ENCODE measurements at regions not wholly inside any gene's neighbourhood (a gene's known extent, or its start where the extent isn't known, plus 50 kb on each side); places are given as distances from the start of the nearest gene placed in this dataset.

DNA sequence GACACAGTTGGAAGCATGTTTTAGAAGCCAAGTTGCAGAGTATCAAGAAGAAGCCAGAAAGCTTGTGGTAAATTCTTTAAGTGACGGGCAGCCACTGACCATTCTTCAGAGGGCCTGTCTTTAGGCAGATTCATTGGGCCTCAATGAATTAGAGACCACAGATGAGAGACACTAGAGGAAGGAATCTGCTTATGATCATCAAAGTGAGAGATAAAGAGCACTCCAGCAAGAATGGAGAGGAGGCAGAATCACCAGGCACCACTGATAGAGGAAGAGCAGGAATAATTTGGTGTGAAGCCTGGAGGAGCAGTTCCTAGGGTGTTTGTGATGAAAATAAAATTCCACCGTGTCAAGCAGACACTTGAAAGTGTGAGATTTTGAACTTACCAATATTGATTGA, 365.9 kb upstream of the SLC30A5 start:
- no peak for DNase-seq

DNA sequence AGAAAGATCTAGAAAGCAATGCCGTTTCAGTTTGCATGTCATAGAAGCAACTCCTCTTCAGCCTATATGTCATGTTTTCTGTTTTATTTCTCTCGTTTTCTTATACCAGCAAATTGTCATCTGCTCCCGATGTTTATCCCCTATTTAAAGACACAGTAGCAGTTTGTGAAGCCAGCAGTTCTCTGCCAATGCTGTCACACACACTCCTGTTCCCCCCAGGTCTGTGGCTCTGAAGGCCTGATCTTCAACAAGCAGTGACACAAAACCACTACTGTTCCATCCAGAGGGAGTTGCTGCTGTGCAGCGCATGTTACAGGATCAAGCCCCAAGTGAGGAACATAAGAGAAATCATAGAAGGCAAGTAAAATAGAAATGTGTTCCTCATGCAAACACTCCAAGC, 364.1 kb upstream of the SLC30A5 start:
- DNase-seq = no peak

DNA sequence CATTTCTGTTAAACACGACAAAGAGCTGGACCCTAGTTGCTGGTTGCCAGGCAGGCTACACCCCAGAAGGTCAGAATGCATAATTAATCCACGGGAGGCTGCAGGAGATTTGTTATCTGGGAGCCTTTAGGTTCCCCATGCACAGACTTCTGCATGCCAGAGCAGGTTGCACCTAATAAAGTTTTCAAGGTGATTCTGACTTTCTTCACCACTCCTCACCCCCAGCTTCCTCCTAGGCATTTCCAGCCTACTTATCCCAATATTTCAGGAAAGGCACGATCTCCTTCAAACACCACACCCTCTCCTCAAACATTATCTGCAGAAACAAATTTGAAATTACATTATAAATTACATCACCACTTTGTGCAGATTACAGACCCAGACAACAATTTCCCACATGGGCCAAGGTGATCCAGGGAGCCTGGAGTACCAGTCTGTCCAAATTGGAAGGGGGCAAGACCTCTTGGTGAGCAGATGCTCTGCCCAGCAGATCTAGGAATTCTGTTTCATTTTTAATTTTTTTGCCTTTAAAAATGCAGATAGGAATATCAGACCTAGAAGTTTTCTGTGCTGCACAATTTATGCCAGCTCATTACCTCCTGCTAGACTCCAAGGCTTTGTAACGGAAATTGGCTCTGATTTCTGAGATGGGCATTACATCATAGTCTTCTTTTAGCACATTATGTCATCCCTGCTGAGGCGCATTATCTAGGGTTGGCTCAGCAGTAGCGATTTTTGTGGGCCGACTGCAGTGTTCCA, 363.4 kb upstream of the SLC30A5 start:
- DNase-seq = no peak

DNA sequence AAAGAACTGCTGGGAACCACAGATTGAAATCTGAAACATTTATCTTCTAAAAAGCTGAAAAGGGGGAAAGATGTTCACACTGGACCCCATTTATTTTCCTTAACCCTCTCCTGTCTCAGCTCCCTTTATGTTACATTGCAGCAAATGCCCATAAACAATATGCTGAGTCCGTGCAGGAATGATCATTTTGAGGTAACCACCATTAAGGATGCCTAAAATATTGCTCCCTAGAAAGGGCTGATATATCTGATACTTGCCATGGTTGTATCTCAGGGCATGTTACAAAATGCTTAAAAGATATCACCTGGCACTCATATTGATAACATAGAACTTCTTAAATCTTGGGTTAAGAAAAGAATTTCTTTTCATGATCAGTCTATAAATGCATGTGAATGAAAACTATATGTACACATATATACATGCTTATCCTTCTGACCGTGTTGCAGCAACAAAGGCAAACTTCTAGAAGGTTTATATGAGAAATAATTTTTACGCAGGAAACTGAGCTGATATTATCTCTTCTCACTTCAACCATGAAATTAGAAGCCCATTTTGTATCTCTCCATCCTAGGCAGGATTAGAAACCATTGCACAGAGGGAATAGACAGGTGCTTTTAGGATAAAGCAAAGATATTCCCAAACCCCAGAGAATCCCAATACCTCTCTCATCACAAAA, 362.7 kb upstream of the SLC30A5 start:
- no peak for DNase-seq

DNA sequence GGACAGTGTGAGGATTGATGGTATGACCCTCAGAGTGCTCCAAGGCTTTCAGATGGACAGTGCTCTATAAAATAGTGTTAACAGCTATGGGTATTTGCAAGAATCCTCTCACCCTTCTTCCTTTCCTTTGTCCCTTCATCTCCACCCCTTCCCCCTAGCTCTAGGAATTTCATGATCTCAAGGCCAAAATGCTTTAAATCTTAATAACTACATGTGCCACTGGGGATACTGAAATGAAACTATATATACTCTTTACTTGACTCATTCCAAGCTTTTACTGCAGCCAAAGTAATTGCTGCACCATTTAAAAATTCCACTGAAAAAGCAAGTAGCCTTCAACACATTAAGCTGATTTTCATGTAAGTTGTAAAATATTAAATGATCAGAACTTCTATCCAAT, 361.6 kb upstream of the SLC30A5 start:
- DNase-seq = no peak

DNA sequence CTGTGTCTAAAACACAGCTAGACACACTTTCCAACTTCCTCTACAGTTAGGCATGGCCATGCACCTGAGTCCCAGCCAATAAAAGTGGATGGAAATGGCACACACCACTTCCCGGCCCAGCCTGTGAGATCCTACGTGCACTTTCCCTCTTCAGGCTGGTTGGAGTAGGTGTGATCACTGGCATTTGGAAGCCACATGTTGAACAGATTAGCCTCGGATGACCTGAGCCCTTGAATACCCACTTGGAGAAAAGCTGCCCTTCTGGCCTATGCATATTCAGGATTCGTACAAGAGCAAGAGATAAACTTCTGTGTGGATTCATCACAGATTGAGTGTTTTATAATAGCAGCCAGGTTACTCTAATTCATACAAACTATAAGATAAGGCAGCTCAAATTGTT, 359.0 kb upstream of the SLC30A5 start:
- DNase-seq = no peak

DNA sequence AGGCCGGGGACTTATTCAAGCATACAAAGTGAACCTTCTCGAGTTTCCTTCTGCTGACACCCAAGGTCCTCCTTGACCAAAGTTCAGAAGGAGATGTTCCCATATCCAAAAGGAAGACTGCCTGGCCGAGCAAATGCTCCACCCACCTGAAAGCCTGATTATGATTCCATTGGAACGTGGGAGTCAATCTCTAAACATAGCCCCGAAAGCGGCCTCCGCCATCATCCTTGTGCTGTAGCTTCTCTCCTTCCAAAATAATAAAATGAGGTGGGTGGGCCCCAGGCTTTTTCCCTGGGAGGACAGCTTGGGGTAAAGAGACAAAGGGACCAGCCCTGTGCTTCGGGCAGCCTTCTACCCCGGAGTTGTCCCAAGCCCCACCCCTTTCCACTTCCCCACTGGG, 355.6 kb upstream of the SLC30A5 start:
- DNase-seq = no peak

DNA sequence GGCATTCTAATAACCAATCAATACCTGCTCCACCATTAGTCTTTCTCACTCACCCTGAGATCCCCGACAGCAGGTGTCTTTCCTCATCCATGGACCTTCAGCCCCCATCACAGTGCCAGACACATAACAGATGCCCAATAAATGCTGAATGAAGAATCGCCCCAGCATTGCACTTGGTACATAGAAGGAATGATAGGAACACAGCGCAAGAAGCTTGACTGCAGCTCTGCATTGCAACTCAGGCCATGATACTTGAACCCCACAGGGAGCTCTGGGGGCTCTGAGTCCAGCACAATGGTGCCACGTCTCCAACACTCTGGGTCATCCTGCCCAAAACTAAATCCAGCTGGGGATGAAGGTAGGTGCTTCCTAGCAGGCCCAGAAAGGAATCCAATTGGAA, 355.0 kb upstream of the SLC30A5 start:
- DNase-seq = no peak

DNA sequence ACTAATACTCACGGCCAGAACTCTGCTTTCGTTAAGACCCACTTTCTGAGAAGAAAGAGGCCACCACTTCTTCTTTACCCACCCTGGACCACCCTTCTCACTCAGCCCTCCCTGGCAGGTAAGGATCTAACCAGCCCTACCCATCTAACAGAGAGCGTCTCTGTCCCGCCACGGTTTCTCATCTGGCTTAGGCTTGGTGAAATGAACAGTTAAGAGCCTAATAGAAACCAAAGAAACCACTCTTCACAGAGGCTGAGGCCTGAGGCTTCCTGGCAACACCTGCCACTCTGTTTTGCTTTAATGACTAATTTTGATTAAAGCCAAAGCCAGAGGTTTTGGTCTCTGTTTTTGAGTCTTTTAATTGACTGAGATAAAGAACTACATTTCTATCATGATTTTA, 354.1 kb upstream of the SLC30A5 start:
- no peak for DNase-seq

DNA sequence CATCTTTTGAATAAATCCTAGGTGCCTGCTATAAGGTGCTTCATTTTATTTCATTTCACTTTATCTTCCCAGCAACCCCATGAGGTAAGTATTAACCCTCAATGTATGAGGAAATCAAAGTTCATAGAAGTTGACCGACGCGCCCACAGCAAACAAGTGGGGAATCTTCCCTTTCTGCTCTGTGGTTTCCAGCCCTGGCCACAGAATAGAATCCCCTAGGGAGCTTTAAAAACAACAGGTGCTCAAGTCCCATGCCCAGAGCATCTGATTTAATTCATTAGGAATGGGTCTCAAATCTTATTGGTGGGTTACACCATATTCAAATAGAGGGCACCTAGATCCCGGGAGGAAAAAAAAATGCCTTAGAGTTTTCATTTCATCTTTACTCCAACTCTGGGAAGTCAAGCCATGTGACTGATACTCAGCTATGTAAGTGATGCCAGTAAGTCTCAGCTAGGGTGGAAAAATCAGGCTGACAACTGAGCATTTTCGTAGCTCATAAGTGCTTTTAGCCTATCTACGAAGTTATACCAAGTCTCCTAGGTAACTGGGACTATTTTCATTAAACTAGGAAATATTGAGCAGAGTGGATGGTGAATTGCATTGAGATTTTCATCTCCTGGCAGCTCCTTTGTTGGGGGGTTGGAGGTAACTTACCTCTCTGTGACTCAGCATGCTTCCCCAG, 353.4 kb upstream of the SLC30A5 start:
- DNase-seq = no peak

DNA sequence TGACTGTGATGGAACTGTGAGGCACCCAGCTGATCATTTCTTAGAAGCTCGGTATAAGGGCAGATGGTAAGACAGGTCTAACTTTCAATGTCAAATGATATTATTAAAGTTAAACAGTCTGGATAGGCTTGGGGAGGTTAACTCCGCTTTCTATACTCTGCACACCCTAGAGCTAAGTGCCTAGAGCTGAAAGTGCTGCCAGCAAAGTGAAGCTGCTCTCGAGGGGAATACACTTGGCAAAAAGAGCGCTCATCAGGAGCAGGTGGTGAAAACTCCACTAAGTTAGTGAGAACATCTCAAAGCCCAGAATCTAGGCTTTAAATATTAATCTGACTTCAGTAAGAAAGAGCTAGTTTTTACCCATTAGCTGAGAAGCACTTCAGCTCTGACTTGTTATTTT, 349.6 kb upstream of the SLC30A5 start:
- no peak for DNase-seq

DNA sequence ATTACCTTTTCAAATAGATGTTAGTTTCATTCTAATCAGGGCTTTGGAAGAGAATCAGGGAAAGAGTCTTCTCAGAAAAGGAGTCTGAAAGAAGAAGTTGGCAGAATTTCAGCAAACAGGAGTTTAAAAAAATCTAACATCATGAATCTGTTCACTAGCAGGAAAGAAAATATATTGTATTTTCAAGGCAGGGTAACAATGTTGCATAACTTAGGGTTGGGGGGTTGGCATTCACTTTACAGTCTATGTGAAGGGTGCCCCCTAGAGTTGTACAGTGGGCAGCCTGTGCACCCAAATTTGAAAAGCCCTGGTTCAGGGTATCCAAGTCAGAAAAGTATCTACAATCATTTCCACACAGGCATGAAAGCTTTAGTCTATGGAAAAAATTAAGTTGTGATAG, 348.4 kb upstream of the SLC30A5 start:
- no peak for DNase-seq

DNA sequence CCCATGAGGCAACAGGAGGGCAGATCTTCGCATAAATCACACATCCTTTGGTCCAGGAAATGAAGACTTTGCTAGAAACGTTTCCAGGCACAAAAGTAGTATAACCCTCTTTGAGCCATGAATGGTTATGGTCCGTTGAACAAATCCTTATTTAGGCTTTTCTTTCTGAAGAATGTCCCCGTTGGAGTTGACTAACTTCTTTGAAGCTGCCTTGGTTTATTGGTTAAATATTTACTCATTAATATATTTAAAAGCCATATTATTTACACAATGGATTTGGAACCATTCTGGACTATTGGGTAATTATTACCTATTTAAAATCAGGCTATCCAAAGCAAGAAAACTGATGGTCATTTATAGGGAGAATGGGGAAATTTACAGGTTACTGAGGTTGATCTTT, 347.6 kb upstream of the SLC30A5 start:
- DNase-seq = no peak

DNA sequence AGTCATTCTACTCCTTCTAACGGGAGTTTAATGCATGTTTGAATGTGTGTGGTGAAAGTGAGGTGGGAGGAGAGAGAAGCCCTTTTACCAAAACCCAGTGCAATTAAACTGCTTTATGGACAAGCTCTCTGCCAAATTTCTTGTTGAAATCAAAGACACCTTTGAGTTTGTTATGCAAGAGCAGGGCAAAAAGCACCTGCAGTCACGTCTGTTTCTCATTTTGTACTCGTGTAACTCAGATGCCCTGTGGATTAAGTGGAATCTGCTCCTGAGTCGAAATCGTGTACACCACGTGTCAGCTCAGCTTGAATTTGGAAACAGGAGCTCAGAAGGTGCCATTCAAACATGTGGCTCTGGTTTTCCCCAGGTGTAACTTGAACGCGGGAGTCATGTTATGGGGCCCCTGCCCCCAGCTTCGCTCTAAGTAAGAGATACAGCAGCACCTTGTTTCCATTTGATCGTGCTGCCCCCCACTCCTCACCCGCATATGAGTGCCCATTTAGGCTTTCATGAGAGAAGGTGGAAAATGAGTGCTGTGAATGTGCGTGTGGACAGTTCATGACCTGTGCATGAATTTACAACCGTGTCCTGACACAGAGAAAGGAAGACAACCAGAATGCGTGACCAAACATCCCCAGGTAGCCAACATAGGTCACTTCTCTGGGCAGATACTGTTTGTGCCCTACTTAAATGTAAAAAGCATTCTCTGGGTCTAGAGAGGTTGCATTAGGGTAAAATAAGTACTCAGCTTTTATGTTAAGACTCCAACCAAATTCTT, 347.0 kb upstream of the SLC30A5 start:
- DNase-seq = no peak

DNA sequence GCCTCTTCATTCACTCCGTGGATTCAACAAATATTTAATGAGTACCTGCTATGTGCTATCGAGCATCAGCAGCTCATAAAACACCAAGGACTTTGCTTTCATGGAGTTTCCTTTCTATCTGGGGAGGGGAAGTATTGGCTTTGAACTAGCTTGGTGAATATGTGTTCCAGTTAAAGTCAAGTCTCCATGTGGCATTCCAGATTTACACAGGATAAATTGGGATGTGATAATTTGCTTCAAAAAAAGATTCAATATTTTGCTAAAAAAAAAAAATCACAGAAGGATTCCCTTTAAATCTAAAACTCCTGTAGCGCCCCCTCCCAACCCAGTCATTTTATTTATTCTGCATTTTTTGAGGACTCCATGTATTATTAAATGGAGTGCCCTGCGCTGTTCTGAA, 346.3 kb upstream of the SLC30A5 start:
- DNase-seq = no peak

DNA sequence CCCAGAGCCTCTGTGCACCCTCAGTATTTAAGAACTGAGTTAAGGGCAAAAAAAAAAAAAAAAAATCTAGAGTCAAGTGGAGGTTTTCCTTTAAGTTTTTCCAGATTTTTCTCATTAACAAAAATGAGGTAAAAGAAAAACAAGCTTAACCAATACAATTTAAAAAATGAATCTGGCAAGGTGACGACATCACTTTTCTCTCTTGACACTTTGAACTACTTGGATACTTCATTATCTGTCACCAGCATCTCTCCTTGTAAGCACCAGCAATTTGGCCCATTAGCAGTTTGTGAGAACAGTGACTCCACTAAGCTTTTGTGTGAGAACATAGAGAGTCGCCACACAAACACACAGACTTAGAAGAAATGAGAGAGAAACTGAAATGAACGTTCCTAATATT, 345.7 kb upstream of the SLC30A5 start:
- no peak for DNase-seq

DNA sequence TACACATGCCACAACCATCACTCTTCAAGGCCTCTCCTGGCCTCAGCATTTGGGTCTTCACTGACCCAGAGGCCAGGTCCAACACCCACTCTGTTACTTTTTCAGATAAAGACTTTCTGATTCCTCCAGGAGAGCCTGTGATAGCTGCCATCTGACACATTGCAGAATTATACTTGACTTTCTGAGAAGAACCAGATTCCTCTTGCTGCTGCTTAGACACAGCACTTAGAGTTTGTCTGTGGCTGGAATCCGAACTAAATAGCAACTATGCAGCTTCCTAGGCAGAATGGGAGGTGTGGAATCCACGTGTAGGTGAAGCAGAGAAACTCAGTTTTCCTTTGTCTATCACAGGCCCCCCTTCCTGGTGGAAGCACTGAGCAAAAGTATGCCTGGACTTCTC, 344.7 kb upstream of the SLC30A5 start:
- DNase-seq = no peak

DNA sequence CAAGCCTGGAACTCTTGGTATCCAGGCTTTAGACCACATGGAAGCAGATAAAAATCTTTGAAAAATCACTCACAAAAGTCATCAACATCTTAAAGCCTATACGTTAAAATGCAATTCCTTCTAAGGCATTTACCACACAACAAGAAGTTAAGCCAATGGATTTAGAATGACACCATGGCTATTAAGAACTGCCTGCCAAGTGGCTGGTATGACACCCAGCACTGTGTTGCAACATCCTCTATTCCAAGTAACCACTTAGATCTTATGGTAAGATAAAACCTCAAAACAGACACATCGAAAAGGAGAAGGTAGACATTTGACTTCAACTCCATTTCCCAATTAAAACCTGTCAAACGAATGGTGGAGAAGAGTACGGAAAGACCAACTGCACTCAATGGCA, 344.2 kb upstream of the SLC30A5 start:
- no peak for DNase-seq

DNA sequence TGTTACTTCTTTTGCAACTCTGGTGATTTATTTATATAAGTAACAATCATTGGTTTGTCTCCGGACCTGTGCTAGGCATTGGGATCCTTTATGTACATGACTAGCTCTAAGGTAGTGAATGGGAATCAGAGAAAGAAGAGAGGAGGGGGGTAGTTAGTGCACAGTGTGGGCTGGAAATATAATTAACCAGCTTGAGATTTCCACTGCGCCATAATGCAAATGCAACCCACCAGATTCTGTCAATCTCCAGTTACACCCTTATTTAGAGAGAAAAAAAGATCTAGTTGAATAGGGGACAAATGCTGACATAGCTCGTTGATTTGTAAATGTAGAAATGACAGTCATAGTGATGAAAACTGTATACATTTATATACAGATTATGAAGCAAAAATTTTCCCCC, 342.2 kb upstream of the SLC30A5 start:
- DNase-seq = no peak

DNA sequence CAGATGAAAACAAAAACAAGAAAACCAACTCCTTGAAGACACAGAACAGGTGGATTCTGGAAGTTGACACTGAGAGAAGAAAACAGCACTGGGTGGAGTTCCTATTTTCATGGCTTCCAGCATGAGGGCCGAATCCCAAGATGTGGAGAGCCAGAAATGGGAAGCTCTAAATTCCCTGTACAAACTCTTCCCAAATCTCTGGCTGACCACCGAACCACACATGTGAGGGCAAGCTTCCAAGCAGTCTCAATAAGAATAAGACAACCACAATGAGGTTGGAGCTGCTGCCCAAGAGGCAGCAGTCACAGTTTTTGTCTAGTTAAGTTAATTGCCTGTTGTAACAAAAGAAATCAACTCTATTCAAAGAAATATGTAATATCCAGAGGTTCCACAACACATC, 339.3 kb upstream of the SLC30A5 start:
- no peak for DNase-seq

DNA sequence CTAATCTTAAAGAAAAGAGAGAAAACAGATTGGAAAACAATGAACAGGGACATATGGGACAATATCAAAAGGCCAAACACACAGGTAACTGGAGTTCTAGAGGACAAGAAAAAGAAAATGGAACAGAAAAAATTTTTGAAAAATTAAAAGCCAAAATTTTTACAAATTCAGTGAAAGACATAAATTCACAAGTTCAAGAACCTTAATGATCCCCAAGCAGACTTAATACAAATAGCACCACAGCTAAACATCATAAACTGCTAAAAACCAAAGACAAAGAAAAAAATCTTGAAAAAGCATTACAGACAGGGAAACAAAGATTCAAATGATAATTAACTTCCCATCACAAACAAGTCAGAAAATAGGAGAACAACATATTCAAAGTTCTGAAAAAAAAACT, 338.5 kb upstream of the SLC30A5 start:
- no peak for DNase-seq

DNA sequence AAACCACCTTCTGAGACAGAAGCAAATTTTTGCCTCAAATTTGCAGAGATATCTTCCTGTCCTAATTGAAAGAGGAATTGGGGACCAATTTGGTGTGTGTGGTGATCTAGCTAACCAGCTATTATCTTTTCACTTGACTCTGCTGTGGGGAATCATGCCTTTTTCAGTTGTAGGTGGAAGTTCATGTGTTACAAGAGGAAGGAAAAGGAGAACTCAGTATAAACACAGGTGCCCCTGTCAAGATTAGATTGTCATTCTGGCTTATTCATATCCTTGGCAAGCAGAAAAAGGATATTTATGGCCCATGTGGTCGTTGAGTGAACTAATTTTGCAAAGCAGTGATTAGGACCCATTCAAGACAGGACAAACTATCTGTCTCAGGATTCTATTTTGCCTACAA, 336.8 kb upstream of the SLC30A5 start:
- no peak for DNase-seq

DNA sequence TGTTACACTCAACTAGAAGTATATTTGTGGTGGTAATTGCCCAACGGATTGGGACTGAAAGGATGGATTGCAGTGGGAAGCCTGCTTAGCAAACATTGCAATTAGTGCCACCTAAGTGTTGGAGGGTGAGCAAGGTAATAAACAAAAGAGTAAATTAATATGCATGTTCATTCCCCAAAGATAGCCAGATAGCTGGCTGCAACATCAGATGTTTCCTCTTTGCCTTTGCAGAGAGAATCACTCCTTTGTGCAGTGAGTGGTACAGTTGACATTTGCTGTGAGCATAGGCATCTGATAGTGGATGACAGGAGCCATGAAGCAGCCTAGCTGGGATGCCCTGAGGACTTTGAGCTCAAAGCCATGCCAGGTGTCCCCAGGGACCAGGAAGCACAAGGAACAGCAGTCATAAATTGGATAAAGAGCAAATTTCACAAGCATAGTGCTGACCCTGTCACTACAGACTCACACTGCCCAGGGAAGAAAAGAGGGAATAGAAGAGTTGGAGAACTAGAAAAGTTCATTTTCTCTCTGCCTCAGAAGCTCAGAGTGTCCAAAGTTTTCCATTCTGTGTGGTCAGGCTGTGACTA, 336.1 kb upstream of the SLC30A5 start:
- no peak for DNase-seq
